AG09319 (cell line): ENCODE measurements at regions not wholly inside any gene's neighbourhood (a gene's known extent, or its start where the extent isn't known, plus 50 kb on each side); places are given as distances from the start of the nearest gene placed in this dataset.

Experiments
- DNase-seq: peaks from one replicate; pipeline ENCODE4 v3.0.0-alpha.2; 2010; ENCODE audit warnings: low read depth; ENCODE audit errors: extremely low read depth
- TF ChIP-seq, protein P1 (sequence below): IDR thresholded peaks from 2 replicates; pipeline ENCODE4 v1.5.1; 2011; ENCODE audit warnings: low read depth, mild to moderate bottlenecking, inconsistent platforms, low read length, moderate library complexity

DNA sequence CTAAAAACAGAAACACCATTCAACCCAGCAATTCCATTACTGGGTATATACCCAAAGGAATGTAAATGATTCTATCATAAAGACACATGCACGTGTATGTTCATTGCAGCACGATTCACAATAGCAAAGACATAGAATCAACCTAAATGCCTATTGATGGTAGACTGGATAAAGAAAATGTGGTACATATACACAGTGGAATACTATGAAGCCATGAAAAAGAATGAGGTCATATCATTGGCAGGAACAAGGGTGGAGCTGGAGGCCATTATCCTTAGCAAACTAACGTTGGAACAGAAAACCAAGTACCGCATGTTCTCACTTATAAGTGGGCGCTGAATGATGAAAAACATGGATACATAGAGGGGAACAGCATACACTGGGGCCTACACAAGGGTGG lies 77.2 kb upstream of the MYOCD start:
- TF ChIP-seq, protein P1, sequence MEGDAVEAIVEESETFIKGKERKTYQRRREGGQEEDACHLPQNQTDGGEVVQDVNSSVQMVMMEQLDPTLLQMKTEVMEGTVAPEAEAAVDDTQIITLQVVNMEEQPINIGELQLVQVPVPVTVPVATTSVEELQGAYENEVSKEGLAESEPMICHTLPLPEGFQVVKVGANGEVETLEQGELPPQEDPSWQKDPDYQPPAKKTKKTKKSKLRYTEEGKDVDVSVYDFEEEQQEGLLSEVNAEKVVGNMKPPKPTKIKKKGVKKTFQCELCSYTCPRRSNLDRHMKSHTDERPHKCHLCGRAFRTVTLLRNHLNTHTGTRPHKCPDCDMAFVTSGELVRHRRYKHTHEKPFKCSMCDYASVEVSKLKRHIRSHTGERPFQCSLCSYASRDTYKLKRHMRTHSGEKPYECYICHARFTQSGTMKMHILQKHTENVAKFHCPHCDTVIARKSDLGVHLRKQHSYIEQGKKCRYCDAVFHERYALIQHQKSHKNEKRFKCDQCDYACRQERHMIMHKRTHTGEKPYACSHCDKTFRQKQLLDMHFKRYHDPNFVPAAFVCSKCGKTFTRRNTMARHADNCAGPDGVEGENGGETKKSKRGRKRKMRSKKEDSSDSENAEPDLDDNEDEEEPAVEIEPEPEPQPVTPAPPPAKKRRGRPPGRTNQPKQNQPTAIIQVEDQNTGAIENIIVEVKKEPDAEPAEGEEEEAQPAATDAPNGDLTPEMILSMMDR = no peak

DNA sequence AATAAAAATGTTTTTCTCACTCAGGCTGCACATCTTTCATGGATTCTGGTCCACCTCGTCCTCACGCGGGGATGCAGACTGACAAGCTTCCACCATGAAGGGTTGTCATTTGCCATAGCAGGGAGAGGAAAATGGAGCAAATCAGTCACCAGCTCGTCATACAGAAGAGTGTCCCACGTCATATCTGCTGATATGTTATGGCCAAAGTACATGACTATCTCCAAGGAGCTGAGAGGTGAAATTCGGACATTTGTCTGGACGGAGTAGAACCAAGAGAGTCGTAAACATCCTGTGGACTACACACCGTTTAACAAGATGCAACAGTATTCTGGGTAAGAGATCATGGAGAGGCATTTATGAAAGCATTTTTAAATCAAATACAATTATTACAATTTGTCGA lies 75.3 kb upstream of the MYOCD start:
- TF ChIP-seq, protein P1 = no peak
- no peak for DNase-seq

More for the DNA sequence above, 77.2 kb upstream of the MYOCD start:
- DNase-seq = no peak

DNA sequence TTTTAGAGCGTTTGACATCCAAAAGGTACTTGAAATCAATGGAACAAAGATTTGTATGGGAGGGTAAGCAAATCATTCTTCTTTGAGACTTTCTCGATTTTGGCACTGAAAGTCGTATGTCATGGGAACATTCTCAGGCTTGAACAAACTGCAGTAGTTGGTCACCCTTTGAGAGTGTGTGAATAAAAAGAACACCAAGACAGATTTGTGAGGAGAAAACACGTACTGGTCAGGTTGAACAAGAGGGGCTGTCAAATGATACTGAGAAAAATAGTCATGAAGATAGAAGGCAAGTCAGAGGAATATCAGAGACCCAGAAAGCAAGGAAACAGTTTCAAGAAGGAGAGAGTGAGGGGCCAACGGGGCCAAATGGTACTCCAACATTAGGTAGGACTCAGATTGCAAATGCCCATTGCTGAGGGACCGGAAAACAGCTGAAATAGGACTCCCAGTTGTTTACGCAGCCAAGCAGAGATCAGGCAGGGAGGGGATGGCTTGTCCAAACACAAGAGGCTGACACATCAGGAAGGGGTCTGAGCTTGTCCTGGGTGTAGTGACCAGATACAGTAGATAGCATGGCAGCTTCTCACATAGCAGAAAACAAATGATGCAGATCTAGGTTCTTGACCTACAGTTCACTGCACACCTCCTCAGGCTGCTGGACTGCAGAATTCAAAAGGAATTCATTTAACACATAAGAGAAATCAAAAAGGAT lies 74.5 kb upstream of the MYOCD start:
- TF ChIP-seq, protein P1 = no peak
- DNase-seq = no peak

DNA sequence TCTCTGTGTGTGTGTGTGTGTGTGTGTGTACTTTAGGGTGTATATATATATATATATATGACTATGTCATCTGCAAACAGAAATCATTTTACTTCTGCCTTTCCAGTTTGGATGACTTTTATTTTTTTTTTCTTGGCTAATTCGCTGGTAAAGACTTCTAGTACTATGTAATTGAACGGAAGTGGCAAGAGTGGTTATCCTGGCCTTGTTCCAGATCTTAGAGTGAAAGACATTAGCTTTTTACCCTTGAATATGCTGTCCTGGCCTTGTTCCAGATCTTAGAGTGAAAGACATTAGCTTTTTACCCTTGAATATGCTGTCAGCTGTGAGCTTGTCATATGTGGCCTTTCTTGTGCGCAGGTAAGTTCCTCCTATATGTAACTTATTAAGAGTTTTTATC lies 72.7 kb upstream of the MYOCD start:
- TF ChIP-seq, protein P1 = no peak

DNA sequence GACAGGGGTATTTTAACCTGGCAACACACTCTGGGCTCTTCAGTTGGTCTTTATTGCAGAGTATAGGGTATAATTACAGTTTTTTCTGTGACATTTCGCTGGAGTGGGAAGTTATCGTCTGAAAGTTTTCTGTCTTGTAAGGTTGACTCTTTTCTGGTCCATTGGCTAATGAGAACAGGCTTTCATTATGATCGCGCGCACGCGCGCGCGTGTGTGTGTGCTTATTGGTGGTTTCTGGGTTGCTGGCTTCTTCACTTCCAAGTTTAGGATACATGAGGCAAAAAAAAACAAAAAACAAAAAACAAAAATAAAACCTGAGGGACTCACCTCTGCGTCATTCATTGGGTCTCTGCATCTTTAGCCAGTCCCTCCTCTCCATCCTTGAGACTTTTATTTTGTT lies 68.7 kb upstream of the MYOCD start:
- no peak for DNase-seq
- TF ChIP-seq, protein P1 = no peak

More for the DNA sequence above, 72.7 kb upstream of the MYOCD start:
- no peak for DNase-seq

DNA sequence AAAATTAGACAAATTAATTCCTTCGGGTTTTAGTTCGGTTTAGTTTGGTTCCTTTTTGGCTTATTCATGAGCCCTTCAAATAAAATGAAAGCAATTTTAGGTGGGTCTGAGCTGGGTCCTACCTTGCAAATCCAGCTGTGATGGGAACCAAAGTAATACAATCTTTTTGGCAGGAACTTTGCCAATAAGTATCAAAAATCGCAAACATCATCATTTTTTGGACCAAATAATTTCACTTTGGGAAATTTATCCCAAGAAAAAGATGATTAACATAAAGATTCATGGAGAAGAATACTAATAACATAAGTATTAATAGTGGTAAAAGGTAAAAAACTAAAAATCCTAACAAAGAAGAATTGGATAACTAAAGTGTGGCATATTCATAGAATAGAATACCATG lies 67.8 kb upstream of the MYOCD start:
- DNase-seq = no peak
- TF ChIP-seq, protein P1 = no peak

DNA sequence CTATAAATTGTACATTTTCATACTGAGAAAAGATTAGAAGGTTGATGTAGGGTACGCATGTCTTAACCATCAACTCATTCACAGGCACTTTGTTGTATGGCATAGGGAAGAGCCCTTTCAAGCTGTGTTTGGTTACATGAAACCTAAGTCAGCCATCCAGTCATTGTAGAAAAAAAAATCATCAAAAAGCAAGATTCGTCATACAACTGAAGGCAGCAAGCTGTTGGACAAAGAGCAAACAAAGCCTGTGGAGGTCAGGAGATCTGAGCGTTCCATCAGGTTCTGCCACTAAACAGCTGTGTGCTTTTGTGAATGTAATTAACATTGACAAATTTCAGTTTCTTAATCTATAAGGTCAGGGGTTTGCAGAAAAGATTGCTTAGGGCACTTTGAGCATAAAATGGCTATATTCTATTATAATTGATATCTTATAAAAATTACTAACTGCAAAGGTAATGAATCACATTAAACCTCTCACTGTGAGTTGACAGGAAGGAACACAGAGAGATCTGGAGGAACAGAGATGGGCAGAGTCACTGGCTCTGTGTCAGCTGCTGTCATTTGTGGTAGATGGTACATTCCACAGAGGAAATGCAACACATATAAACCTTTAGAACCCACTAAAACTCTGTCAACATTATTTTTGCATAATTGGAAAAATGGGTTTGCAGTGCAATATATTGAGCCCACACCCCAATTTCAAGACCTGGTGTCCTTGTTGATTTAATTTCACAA lies 66.3 kb upstream of the MYOCD start:
- TF ChIP-seq, protein P1 = no peak
- DNase-seq = no peak
